OCI-LY3 (cell line): ENCODE measurements at regions not wholly inside any gene's neighbourhood (a gene's known extent, or its start where the extent isn't known, plus 50 kb on each side); places are given as distances from the start of the nearest gene placed in this dataset.

Experiments used
- H2AFZ ChIP-seq: fragments of 200-600, 300-600 bp; shearing (Covaris generic); 2 replicates; pipeline ENCODE4 v1.6.0; 2014; ENCODE audit warnings: antibody characterized with exemption, low read depth, low read length
- H3K27ac ChIP-seq: fragments of 200-600, 300-600 bp; sonication (generic); 2 replicates; pipeline ENCODE4 v1.5.1; 2014; ENCODE audit warnings: mild to moderate bottlenecking, low read length, moderate library complexity, mixed read lengths
- H3K27me3 ChIP-seq: fragments of 200-600, 300-600 bp; sonication (generic); 2 replicates; pipeline ENCODE4 v1.6.1; 2014; ENCODE audit warnings: low read depth, low read length, mixed read lengths
- H3K36me3 ChIP-seq: fragments of 200-600, 300-600 bp; sonication (generic); replicated peaks from 2 replicates; pipeline ENCODE3; 2014; ENCODE audit warnings: low read depth, low read length, mixed read lengths
- H3K4me1 ChIP-seq: fragments of 300-600, 200-600 bp; sonication (generic); 2 replicates; pipeline ENCODE4 v1.6.1; 2014; ENCODE audit warnings: low read length, mixed read lengths
- H3K4me2 ChIP-seq: fragments of 200-600, 300-600 bp; sonication (generic); 2 replicates; pipeline ENCODE4 v1.6.1; 2014; ENCODE audit warnings: low read length, mixed read lengths
- H3K4me3 ChIP-seq: fragments of 300-600, 200-600 bp; sonication (generic); 2 replicates; pipeline ENCODE4 v1.5.1; 2014; ENCODE audit warnings: antibody characterized with exemption, mild to moderate bottlenecking, low read length, moderate library complexity
- H3K79me2 ChIP-seq: fragments of 300-600, 200-600 bp; shearing (Covaris generic); 2 replicates; pipeline ENCODE4 v1.6.1; 2014; ENCODE audit warnings: mild to moderate bottlenecking, low read length, mixed read lengths
- H3K9ac ChIP-seq: fragments of 300-600, 200-600 bp; shearing (Covaris generic); 2 replicates; pipeline ENCODE4 v1.6.0; 2014; ENCODE audit warnings: mild to moderate bottlenecking, low read length, moderate library complexity
- H3K9me3 ChIP-seq: fragments of 200-600, 300-600 bp; shearing (Covaris generic); 2 replicates; pipeline ENCODE4 v1.6.1; 2014; ENCODE audit warnings: low read length, mixed read lengths; ENCODE audit not compliant: insufficient read depth
- H4K20me1 ChIP-seq: fragments of 200-600, 300-600 bp; sonication (generic); 2 replicates; pipeline ENCODE4 v1.6.1; 2016; ENCODE audit warnings: low read length, mixed read lengths; ENCODE audit not compliant: insufficient read depth
- EZH2phosphoT487 ChIP-seq: fragments of 200-600 bp; shearing (Covaris generic); IDR thresholded peaks from 2 replicates; pipeline ENCODE4 v1.6.1; 2018; ENCODE audit warnings: antibody characterized with exemption, mixed run types, low read depth
- TF ChIP-seq, protein P1 (sequence below): fragments of 200-600, 300-600 bp; sonication (generic); IDR thresholded peaks from 2 replicates; pipeline ENCODE4 v1.5.1; 2014; ENCODE audit warnings: antibody characterized with exemption, low read length, low read depth

DNA sequence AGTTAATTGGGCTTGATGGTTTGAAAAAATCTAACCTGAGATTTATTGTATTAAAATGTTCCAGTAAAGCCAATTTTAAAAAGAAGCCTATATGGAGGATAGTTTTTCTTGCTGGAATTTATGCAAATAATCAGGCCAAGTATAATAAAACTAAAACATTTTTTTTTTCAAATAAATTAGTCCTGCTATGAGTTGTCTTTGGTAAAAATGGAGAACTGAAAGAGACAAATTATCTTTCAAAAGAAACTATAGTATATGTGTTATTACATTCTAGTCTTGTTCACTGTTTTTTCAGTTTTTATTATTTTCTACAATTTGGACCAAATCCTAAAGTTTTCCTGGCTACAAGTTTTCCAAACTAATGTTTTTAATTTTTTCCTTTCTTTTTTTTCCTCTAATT lies 468.9 kb downstream of the UQCRFS1 start:
- Histone ChIP-seq H2AFZ (no peak overlapping the region), H3K9me3 (no peaks in the 10 kb centered on the region), H3K27me3 (peaks cover 66% of the 10 kb centered on the region), H4K20me1 (0 out of 2 replicates have a peak, but pooled peaks cover 2% of the 10 kb centered on the region), H3K9ac (no peak overlapping the region), H3K4me3 (0 out of 2 replicates have a peak overlapping the region, but pooled peaks have one; percentile 2), H3K4me2 (peak overlapping the region; percentile 48), H3K27ac (no peak overlapping the region), H3K79me2 (no peaks in the 10 kb centered on the region), H3K36me3 (no peaks in the 10 kb centered on the region), H3K4me1 (peaks cover 16% of the 10 kb centered on the region)
- TF ChIP-seq EZH2phosphoT487, result peak; percentile 85; the same call in 1 of the 2 replicates
- TF ChIP-seq, protein P1, sequence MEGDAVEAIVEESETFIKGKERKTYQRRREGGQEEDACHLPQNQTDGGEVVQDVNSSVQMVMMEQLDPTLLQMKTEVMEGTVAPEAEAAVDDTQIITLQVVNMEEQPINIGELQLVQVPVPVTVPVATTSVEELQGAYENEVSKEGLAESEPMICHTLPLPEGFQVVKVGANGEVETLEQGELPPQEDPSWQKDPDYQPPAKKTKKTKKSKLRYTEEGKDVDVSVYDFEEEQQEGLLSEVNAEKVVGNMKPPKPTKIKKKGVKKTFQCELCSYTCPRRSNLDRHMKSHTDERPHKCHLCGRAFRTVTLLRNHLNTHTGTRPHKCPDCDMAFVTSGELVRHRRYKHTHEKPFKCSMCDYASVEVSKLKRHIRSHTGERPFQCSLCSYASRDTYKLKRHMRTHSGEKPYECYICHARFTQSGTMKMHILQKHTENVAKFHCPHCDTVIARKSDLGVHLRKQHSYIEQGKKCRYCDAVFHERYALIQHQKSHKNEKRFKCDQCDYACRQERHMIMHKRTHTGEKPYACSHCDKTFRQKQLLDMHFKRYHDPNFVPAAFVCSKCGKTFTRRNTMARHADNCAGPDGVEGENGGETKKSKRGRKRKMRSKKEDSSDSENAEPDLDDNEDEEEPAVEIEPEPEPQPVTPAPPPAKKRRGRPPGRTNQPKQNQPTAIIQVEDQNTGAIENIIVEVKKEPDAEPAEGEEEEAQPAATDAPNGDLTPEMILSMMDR, result no peak

DNA sequence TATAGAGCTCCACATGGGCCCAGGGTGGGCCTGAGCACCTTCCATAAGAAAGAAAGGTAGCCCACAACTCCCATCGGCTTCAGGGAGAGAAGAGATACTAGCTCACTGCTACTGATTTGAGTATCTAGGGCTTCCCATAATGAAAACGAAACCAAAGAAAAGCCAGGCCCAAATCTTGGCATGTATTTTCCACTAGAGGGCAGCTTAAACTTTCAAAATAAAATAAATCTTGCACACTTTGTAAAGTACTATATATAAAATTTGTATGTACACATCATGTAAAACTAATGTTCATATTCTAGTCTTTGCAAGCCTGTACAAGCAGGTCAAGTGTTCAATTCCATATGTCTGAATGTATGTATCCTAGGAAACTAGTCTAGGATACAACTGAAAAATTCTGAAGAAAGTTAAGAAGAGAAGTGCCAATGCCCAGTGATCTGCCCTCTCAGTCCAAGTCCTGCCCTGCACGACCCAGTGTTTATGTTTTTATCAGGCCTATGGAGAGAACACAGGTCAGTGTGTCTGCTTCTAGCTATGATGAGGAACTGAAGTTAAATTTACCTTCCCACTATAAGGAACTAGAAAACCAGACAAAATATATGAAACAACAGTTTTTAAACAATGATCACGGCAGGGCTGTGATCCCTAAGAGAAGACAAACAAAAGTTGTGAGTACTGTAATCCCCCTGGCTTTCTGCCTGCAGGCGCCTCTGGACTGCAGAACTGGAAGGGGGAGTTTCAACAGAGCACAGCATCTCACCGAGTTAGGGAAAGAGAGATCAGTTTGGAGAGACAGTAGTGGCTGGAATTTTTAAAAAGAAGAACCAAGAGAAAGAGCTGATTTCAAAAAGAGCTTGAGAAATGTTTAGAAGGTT lies 475.7 kb downstream of the UQCRFS1 start:
- Histone ChIP-seq H3K4me3 (peak overlapping the region; percentile 17), H3K27ac (peak overlapping the region; percentile 5; the same call in 1 of the 2 replicates), H3K9ac (peak overlapping the region; percentile 17; the same call in 1 of the 2 replicates), H3K9me3 (no peaks in the 10 kb centered on the region), H3K27me3 (peaks cover 68% of the 10 kb centered on the region), H3K4me1 (peaks cover 25% of the 10 kb centered on the region), H3K79me2 (no peaks in the 10 kb centered on the region), H3K36me3 (no peaks in the 10 kb centered on the region), H4K20me1 (peaks cover 5% of the 10 kb centered on the region; the same call in 1 of the 2 replicates), H2AFZ (no peak overlapping the region; the same call in 1 of the 2 replicates), H3K4me2 (peak overlapping the region; percentile 49)
- TF ChIP-seq EZH2phosphoT487, result no peak
- TF ChIP-seq, protein P1, result peak; percentile 90

DNA sequence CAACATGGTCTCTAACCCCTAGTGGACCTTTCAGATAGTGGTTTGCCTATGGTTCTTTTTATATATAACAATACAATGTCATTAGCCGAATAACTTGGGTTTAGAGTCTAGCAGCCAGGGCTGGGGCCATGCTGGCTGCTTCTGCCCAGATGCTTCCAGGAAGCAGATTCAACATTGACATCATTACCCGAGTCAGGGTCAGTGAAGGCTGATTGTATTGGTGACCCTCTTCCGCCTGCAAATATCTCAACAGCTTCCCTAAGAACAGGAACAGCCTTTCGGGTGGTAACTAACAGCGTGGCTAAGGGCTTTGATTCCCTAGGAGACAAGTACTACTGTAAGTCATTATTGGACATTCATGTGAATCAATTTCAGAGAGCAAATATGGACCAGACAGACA lies 476.4 kb downstream of the UQCRFS1 start:
- H2AFZ ChIP-seq, result no peak overlapping the region; the same call in 1 of the 2 replicates
- no peak overlapping the region for H3K27ac ChIP-seq
- H3K9me3 ChIP-seq, result no peaks in the 10 kb centered on the region
- H3K4me3 ChIP-seq, result peak overlapping the region; percentile 17
- H3K27me3 ChIP-seq, result peaks cover 63% of the 10 kb centered on the region
- peaks cover 5% of the 10 kb centered on the region; the same call in 1 of the 2 replicates for H4K20me1 ChIP-seq
- peak overlapping the region; percentile 49 for H3K4me2 ChIP-seq
- no peak for TF ChIP-seq EZH2phosphoT487
- TF ChIP-seq, protein P1, result no peak
- H3K9ac ChIP-seq, result peak overlapping the region; percentile 17; the same call in 1 of the 2 replicates
- no peaks in the 10 kb centered on the region for H3K36me3 ChIP-seq
- H3K79me2 ChIP-seq, result no peaks in the 10 kb centered on the region
- peaks cover 25% of the 10 kb centered on the region for H3K4me1 ChIP-seq

DNA sequence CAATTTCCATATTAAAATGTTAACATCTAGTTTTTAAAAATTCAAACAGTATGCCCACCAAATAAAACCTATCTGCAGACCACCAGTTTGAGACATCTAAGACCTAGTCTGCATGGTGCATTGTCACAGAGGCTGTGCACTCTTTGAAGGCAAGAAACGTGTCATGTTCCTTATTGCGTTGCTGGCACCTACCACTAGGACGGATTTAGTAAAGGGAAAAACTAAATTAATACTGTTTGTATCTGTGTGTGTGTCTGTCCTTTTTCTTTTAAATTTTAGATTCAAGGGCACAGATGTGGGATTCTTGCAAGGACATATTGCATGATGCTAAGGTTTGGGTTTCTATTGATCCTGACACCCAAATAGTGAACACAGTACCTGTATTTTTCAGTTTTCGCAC lies 481.4 kb downstream of the UQCRFS1 start:
- Histone ChIP-seq H3K4me2 (no peak overlapping the region), H3K36me3 (no peaks in the 10 kb centered on the region), H3K9me3 (no peaks in the 10 kb centered on the region), H3K27me3 (peaks cover 76% of the 10 kb centered on the region), H4K20me1 (peaks cover 3% of the 10 kb centered on the region; the same call in 1 of the 2 replicates), H2AFZ (no peak overlapping the region), H3K27ac (no peak overlapping the region), H3K79me2 (no peaks in the 10 kb centered on the region), H3K4me1 (peaks cover 7% of the 10 kb centered on the region), H3K9ac (no peak overlapping the region), H3K4me3 (no peak overlapping the region)
- no peak for TF ChIP-seq EZH2phosphoT487
- TF ChIP-seq, protein P1, result 0 out of 2 replicates have a peak, but pooled peaks have one; percentile 6
